KMS-11 (cell line): ENCODE measurements at regions not wholly inside any gene's neighbourhood (a gene's known extent, or its start where the extent isn't known, plus 50 kb on each side); places are given as distances from the start of the nearest gene placed in this dataset.

Experiments
- H2AFZ ChIP-seq: fragments of 200-600 bp; sonication (generic); 2 replicates; pipeline ENCODE4 v1.6.1; 2016; ENCODE audit warnings: antibody characterized with exemption, mixed run types, low read depth
- H3K27ac ChIP-seq: fragments of 200-600 bp; sonication (generic); 2 replicates; pipeline ENCODE4 v1.6.1; 2016; ENCODE audit warnings: mild to moderate bottlenecking, mixed run types
- H3K27me3 ChIP-seq: fragments of 200-600 bp; sonication (generic); 2 replicates; pipeline ENCODE4 v1.6.1; 2017; ENCODE audit warnings: mild to moderate bottlenecking, low read depth, mixed run types, moderate library complexity; ENCODE audit not compliant: insufficient read depth
- H3K36me3 ChIP-seq: fragments of 200-600 bp; sonication (generic); 2 replicates; pipeline ENCODE4 v1.6.1; 2017; ENCODE audit warnings: mild to moderate bottlenecking, mixed run types; ENCODE audit not compliant: insufficient read depth
- H3K4me1 ChIP-seq: fragments of 200-600 bp; sonication (generic); 2 replicates; pipeline ENCODE4 v1.6.1; 2016; ENCODE audit warnings: mild to moderate bottlenecking, low read depth, mixed run types; ENCODE audit not compliant: poor library complexity, severe bottlenecking
- H3K4me2 ChIP-seq: fragments of 200-600 bp; sonication (generic); 2 replicates; pipeline ENCODE4 v1.7.0; 2016; ENCODE audit warnings: mild to moderate bottlenecking, mixed run types
- H3K4me3 ChIP-seq: fragments of 200-600 bp; sonication (generic); IDR thresholded peaks from 2 replicates; pipeline ENCODE4 v1.6.1; 2017; ENCODE audit warnings: low read depth, low read length, mixed read lengths; ENCODE audit not compliant: insufficient read depth
- H3K79me2 ChIP-seq: fragments of 200-600 bp; sonication (generic); 2 replicates; pipeline ENCODE4 v1.6.1; 2016; ENCODE audit warnings: low read depth, mixed run types; ENCODE audit not compliant: insufficient read depth
- H3K9ac ChIP-seq: fragments of 200-600 bp; sonication (generic); 2 replicates; pipeline ENCODE4 v1.6.1; 2016; ENCODE audit warnings: mild to moderate bottlenecking, mixed run types
- H4K20me1 ChIP-seq: fragments of 200-600 bp; sonication (generic); 2 replicates; pipeline ENCODE4 v1.6.1; 2016; ENCODE audit warnings: mild to moderate bottlenecking, mixed run types; ENCODE audit not compliant: insufficient read depth
- TF ChIP-seq, protein P1 (sequence below): fragments of 200-600 bp; sonication (generic); conservative IDR thresholded peaks from 2 replicates; pipeline ENCODE4 v1.6.1; 2017; ENCODE audit warnings: low read depth, mild to moderate bottlenecking, antibody characterized with exemption, low read length, moderate library complexity, mixed read lengths

- no peak overlapping the region for H2AFZ ChIP-seq
- TF ChIP-seq, protein P1, sequence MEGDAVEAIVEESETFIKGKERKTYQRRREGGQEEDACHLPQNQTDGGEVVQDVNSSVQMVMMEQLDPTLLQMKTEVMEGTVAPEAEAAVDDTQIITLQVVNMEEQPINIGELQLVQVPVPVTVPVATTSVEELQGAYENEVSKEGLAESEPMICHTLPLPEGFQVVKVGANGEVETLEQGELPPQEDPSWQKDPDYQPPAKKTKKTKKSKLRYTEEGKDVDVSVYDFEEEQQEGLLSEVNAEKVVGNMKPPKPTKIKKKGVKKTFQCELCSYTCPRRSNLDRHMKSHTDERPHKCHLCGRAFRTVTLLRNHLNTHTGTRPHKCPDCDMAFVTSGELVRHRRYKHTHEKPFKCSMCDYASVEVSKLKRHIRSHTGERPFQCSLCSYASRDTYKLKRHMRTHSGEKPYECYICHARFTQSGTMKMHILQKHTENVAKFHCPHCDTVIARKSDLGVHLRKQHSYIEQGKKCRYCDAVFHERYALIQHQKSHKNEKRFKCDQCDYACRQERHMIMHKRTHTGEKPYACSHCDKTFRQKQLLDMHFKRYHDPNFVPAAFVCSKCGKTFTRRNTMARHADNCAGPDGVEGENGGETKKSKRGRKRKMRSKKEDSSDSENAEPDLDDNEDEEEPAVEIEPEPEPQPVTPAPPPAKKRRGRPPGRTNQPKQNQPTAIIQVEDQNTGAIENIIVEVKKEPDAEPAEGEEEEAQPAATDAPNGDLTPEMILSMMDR: no peak
Observed at GRCh38 chr4:128735714-128736113, 73.8 kb upstream of the JADE1 start.

GRCh38 chr4:128728190-128728589, 81.3 kb upstream of the JADE1 start:
- Histone ChIP-seq H3K79me2 (no peaks in the 10 kb centered on the region), H3K9ac (no peak overlapping the region), H3K27me3 (no peaks in the 10 kb centered on the region), H3K4me1 (no peaks in the 10 kb centered on the region), H3K4me3 (no peak overlapping the region), H3K36me3 (no peaks in the 10 kb centered on the region), H4K20me1 (no peaks in the 10 kb centered on the region), H2AFZ (no peak overlapping the region), H3K4me2 (no peak overlapping the region), H3K27ac (no peak overlapping the region)
- TF ChIP-seq, protein P1: no peak

More at GRCh38 chr4:128735714-128736113, 73.8 kb upstream of the JADE1 start:
- Histone ChIP-seq H3K79me2 (no peaks in the 10 kb centered on the region), H3K36me3 (no peaks in the 10 kb centered on the region), H3K9ac (no peak overlapping the region), H3K4me1 (no peaks in the 10 kb centered on the region), H3K4me3 (no peak overlapping the region), H4K20me1 (no peaks in the 10 kb centered on the region), H3K27ac (no peak overlapping the region), H3K4me2 (no peak overlapping the region), H3K27me3 (no peaks in the 10 kb centered on the region)

DNA sequence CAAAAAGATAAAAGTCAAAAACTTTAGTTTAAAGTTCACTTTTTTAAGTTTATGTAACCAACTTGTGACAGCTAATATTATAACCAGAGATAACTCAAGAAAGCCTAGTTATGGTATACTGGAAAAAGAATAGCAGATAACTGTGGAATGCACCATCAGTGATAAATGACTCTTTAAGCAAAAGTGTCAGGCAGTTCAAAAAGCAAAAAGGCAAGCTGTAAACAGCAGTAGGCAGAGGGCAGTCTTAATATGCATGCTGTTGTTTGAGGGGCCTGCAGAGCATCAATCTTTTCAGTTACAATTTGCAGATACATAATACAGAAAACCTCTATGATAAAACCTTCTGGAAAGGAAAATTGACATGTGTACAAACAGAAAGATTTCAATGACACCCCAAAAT, 81.8 kb upstream of the JADE1 start:
- Histone ChIP-seq H3K27me3 (no peaks in the 10 kb centered on the region), H3K36me3 (no peaks in the 10 kb centered on the region), H3K4me3 (no peak overlapping the region), H3K4me2 (no peak overlapping the region), H3K27ac (no peak overlapping the region), H4K20me1 (no peaks in the 10 kb centered on the region), H2AFZ (no peak overlapping the region), H3K4me1 (no peaks in the 10 kb centered on the region), H3K79me2 (no peaks in the 10 kb centered on the region), H3K9ac (no peak overlapping the region)
- TF ChIP-seq, protein P1: no peak

GRCh38 chr4:128725405-128726055, 84.0 kb upstream of the JADE1 start:
- Histone ChIP-seq H3K4me1 (no peaks in the 10 kb centered on the region), H3K79me2 (no peaks in the 10 kb centered on the region), H3K4me2 (no peak overlapping the region), H3K36me3 (no peaks in the 10 kb centered on the region), H3K9ac (no peak overlapping the region), H3K4me3 (no peak overlapping the region), H3K27me3 (no peaks in the 10 kb centered on the region), H4K20me1 (no peaks in the 10 kb centered on the region), H2AFZ (no peak overlapping the region), H3K27ac (no peak overlapping the region)
- TF ChIP-seq, protein P1: no peak
